Mucosa of descending colon (tissue), 3 donors: ENCODE measurements at regions not wholly inside any gene's neighbourhood (a gene's known extent, or its start where the extent isn't known, plus 50 kb on each side); places are given as distances from the start of the nearest gene placed in this dataset.

Experiments used
- ATAC-seq: fragments of 200-7000 bp; cut with Tn5 transposase; one replicate; pipeline ENCODE4 v1.9.1; 2020; ENCODE audit warnings: mild to moderate bottlenecking, moderate library complexity
- DNase-seq, 3 donors: peaks; one replicate each; pipeline ENCODE4 v3.0.0-alpha.2; 2020
- H3K36me3 ChIP-seq: fragments of 200-600 bp; one replicate; pipeline ENCODE4 v1.8.0; 2021; ENCODE audit warnings: low read depth, mild to moderate bottlenecking
- H3K4me1 ChIP-seq: fragments of 200-600 bp; one replicate; pipeline ENCODE4 v1.8.0; 2021; ENCODE audit warnings: low read depth, mild to moderate bottlenecking
- H3K4me3 ChIP-seq: fragments of 200-600 bp; one replicate; pipeline ENCODE4 v1.8.0; 2021; ENCODE audit warnings: mild to moderate bottlenecking
- H3K9me3 ChIP-seq: fragments of 200-600 bp; one replicate; pipeline ENCODE4 v1.8.0; 2021; ENCODE audit warnings: mild to moderate bottlenecking
- intact Hi-C, 2 donors: fragments of 100-400 bp; cut with DNase I in 1 of 2; cut with micrococcal nuclease in 1 of 2; formaldehyde crosslinking; loops; one replicate each; pipeline versions ENCODE4 v1.11.0 to v1.11.1; 2022; cut with DNase I, micrococcal nuclease
- TF ChIP-seq, protein P1 (sequence below): fragments of 200-600 bp; IDR thresholded peaks from one replicate; pipeline ENCODE4 v1.8.0; 2022; ENCODE audit warnings: antibody characterized with exemption, mild to moderate bottlenecking
- donor health status: DM: no; HTN: no; CAD: no; lungs with moderate emphysema.
- donor health status: DM: no; HTN: no; CAD: no.
- donor health status: DM: no; HTN: yes; CAD: no.

DNA sequence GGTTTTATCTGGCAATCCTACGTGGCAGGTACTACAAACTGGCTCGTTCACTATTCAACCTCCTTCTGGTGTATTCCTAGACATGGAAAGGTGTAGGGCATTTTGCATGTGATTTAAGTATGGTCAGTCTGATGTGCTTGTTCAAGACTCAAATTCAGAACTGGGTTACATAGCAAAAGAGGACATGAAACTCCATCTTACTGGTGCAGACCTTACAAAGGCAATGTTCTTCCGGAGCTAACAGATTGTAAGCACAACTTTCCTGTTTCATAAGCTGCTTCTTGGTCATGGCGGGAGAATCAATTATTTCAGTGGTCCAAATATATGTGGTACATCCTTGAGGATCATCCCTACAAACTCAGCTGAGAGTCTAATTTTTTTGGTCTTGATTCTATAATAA lies 703.4 kb downstream of the EPM2A start:
- DNase-seq = no peak
- Histone ChIP-seq H3K9me3 (no peaks in the 10 kb centered on the region), H3K36me3 (no peaks in the 10 kb centered on the region), H3K4me3 (no peak overlapping the region), H3K4me1 (no peaks in the 10 kb centered on the region)
- intact Hi-C loops = no loop called here
- TF ChIP-seq, protein P1, sequence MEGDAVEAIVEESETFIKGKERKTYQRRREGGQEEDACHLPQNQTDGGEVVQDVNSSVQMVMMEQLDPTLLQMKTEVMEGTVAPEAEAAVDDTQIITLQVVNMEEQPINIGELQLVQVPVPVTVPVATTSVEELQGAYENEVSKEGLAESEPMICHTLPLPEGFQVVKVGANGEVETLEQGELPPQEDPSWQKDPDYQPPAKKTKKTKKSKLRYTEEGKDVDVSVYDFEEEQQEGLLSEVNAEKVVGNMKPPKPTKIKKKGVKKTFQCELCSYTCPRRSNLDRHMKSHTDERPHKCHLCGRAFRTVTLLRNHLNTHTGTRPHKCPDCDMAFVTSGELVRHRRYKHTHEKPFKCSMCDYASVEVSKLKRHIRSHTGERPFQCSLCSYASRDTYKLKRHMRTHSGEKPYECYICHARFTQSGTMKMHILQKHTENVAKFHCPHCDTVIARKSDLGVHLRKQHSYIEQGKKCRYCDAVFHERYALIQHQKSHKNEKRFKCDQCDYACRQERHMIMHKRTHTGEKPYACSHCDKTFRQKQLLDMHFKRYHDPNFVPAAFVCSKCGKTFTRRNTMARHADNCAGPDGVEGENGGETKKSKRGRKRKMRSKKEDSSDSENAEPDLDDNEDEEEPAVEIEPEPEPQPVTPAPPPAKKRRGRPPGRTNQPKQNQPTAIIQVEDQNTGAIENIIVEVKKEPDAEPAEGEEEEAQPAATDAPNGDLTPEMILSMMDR = no peak
- no peak for ATAC-seq

DNA sequence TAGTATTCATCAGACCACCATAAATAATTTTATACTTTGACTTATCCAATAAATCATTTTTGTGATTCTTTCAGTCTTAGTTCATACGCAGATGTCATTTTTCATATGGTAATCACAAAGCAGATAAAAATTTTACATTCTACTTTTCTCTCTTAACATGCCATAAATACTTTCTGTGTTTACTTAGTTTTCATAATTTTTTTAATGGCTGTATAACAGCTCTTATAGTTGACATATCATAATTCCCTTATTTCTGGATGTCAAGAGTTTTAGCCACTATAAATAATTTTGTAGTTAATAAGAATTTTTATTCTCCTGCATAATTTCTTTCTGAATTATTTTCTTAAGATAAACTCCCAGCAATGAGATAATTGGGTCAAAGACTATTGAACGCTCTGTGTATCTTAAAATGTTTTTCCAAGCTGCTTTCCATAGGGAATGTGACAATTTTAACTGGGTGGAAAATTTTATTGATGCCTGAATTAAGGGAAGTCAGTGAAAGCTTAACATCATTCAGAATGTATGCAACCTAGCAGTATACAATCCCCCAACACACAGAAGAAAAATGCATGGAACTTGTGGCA lies 702.7 kb downstream of the EPM2A start:
- TF ChIP-seq, protein P1 = no peak
- intact Hi-C loops = no loop called here
- no peaks in the 10 kb centered on the region for H3K4me1 ChIP-seq

DNA sequence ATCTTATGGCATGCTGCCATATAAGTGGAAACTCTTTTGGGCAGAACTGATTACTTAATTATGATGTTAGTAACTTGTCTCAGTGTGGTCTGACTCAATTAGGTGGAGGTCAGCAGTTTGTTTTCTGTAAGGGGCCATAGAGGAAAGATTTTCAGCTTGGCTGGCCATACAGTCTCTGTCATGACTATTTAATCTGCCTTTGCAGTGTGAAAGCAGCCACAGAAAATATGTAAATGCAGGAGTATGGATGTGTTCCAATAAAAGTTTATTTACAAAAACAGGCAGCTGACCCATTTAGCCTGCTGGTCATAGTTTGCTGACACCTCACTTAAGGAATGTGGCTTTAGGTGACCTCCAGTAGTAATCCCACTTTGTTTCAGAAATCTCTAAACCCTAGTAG lies 700.7 kb downstream of the EPM2A start:
- intact Hi-C loops = no loop called here
- Histone ChIP-seq H3K9me3 (no peaks in the 10 kb centered on the region), H3K4me1 (no peaks in the 10 kb centered on the region), H3K4me3 (no peak overlapping the region), H3K36me3 (no peaks in the 10 kb centered on the region)
- ATAC-seq (no peak), DNase-seq (no peak)
- TF ChIP-seq, protein P1 = no peak

More for the DNA sequence above, 702.7 kb downstream of the EPM2A start:
- ATAC-seq = no peak
- no peak for DNase-seq
- Histone ChIP-seq H3K36me3 (no peaks in the 10 kb centered on the region), H3K4me3 (no peak overlapping the region), H3K9me3 (no peaks in the 10 kb centered on the region)

DNA sequence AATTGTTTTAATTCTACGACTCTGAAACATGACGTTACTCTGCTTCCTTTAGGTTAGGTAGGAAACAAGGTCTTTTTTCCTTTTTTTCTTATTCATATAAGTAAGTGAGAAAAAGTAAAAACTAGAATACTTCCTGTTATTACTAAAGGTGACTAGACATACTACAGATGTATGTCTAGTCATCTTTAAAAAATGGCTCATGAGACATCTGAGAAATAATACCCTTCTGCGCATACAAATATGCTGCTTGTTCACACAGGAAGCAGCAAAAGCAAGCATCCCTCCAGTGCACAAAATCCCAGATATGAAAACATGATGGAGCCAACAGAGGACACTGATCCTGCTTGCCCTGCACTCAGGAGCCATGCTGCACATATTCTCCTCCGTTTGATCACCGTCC lies 699.1 kb downstream of the EPM2A start:
- intact Hi-C loops = no loop called here
- Histone ChIP-seq H3K9me3 (no peaks in the 10 kb centered on the region), H3K36me3 (no peaks in the 10 kb centered on the region), H3K4me1 (no peaks in the 10 kb centered on the region), H3K4me3 (no peak overlapping the region)
- DNase-seq (no peak), ATAC-seq (no peak)
- TF ChIP-seq, protein P1 = no peak

DNA sequence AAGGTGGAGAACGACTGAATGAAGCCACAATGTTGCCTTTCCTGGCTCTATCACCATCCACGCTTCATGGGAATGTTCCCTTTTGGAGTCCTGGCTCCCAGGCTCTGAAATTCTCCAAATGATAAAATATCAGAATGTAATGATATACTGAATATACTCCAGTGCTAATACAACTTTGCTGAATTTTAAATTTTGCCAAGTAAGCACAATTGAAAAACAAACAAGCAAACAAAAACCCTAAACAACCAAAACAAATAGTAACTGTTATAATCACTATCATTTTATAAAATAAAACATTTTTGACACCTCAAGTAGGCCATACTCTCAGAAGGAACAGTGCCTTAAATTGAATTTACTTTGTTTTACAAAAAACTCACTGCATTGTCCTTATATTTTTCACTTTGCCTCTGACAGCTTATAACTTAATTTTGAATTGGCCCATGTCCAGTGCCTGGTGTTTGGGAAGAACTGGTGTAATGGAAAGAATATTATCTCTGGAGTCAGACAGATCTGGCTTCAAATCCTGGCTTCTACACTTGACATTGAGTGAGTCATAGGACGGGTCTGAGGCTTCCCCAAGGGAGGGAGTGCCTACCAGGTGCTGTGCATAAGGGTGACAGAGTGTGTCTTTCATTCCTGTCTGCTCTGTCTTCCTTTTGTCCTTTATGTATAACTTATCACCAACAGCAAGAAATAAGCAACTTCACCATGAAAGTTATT lies 698.3 kb downstream of the EPM2A start:
- H3K36me3 ChIP-seq = no peaks in the 10 kb centered on the region
- H3K9me3 ChIP-seq = no peaks in the 10 kb centered on the region
- TF ChIP-seq, protein P1 = no peak
- intact Hi-C loops = no loop called here
- H3K4me3 ChIP-seq = no peak overlapping the region
- ATAC-seq = no peak
- no peak for DNase-seq
- H3K4me1 ChIP-seq = no peaks in the 10 kb centered on the region
